ENCODE measurements at regions not wholly inside any gene's neighbourhood (a gene's known extent, or its start where the extent isn't known, plus 50 kb on each side); places are given as distances from the start of the nearest gene placed in this dataset.

GRCh38 chr22:34150023-34150422, 229.7 kb upstream of the LARGE1 start:
- no peak for TF ChIP-seq CTCF (IDR thresholded peaks at IDR 0.05)
- TF ChIP-seq EZH2 (IDR thresholded peaks at IDR 0.05): no peak
